Parathyroid adenoma (tissue), 2 donors: ENCODE measurements at regions not wholly inside any gene's neighbourhood (a gene's known extent, or its start where the extent isn't known, plus 50 kb on each side); places are given as distances from the start of the nearest gene placed in this dataset.
"Not testable (repeated sequence)": the region's sequence is repeated elsewhere in the genome, so short reads cannot be mapped to it uniquely, and the experiment has no call there.

ENCODE experiments used
- H2AFZ ChIP-seq: fragments of 300-600 bp; sonication (generic); one replicate; pipeline ENCODE4 v1.7.0; 2017; ENCODE audit warnings: antibody characterized with exemption, mild to moderate bottlenecking
- H3K27ac ChIP-seq: fragments of 300-600 bp; sonication (generic); one replicate; pipeline ENCODE4 v1.7.0; 2017
- H3K27me3 ChIP-seq: fragments of 300-600 bp; sonication (generic); one replicate; pipeline ENCODE4 v1.7.0; 2017; ENCODE audit warnings: low read length; ENCODE audit not compliant: control insufficient read depth, insufficient read depth
- H3K36me3 ChIP-seq: fragments of 300-600 bp; sonication (generic); one replicate; pipeline ENCODE4 v1.7.0; 2017; ENCODE audit warnings: low read length; ENCODE audit not compliant: control insufficient read depth, insufficient read depth
- H3K4me1 ChIP-seq: fragments of 300-600 bp; sonication (generic); one replicate; pipeline ENCODE4 v1.7.0; 2017; ENCODE audit warnings: control low read depth
- H3K4me2 ChIP-seq: fragments of 300-600 bp; sonication (generic); one replicate; pipeline ENCODE4 v1.7.0; 2017; ENCODE audit warnings: low read length
- H3K4me3 ChIP-seq: fragments of 300-600 bp; sonication (generic); one replicate; pipeline ENCODE4 v1.7.0; 2017; ENCODE audit warnings: low read depth, low read length
- H3K79me2 ChIP-seq: fragments of 300-600 bp; sonication (generic); one replicate; pipeline ENCODE4 v1.7.0; 2017; ENCODE audit warnings: control low read depth
- H3K9ac ChIP-seq: fragments of 300-600 bp; sonication (generic); one replicate; pipeline ENCODE4 v1.7.0; 2017; ENCODE audit warnings: mild to moderate bottlenecking
- H3K9me3 ChIP-seq: fragments of 300-600 bp; sonication (generic); one replicate; pipeline ENCODE4 v1.7.0; 2017; ENCODE audit warnings: low read length; ENCODE audit not compliant: control insufficient read depth
- TF ChIP-seq, protein P1 (sequence below): fragments of 300-600 bp; sonication (generic); IDR thresholded peaks from one replicate; pipeline ENCODE4 v1.7.0; 2017; ENCODE audit warnings: antibody characterized with exemption, mild to moderate bottlenecking
- donor health status: primary hyperparathyroidism.

DNA sequence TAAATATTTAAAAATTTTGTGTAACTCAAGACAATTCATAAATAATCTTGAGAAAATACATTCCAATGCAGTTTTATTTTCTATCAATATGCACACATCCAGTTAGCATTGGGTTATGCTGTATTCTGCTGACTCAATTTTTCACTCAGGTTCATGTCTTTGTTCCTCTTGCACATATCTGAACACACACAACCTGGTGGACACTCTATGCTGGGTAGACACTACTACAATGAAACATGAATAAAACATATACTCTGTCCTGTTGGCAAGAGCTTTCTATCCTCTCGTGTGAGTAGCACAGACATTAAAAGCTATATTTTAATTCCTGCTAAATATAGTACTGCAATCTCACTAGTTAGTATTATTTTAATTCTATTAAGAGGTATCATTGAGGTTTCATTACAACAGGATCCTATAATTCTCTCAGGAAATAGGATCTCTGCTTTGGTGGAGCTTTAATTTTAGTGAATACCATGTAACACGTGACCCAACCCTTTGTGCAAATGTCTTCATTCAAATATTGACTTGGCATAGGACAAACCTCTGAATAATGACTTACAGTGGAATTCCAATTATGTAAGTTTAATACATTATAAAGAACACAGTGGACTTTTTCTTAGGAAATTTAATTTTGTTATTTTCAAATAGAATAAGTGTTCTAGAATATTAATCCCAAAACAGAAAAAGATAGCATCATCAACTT lies 342.3 kb upstream of the TMEFF2 start:
- TF ChIP-seq, protein P1, sequence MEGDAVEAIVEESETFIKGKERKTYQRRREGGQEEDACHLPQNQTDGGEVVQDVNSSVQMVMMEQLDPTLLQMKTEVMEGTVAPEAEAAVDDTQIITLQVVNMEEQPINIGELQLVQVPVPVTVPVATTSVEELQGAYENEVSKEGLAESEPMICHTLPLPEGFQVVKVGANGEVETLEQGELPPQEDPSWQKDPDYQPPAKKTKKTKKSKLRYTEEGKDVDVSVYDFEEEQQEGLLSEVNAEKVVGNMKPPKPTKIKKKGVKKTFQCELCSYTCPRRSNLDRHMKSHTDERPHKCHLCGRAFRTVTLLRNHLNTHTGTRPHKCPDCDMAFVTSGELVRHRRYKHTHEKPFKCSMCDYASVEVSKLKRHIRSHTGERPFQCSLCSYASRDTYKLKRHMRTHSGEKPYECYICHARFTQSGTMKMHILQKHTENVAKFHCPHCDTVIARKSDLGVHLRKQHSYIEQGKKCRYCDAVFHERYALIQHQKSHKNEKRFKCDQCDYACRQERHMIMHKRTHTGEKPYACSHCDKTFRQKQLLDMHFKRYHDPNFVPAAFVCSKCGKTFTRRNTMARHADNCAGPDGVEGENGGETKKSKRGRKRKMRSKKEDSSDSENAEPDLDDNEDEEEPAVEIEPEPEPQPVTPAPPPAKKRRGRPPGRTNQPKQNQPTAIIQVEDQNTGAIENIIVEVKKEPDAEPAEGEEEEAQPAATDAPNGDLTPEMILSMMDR, result no peak
- no peaks in the 10 kb centered on the region for H3K4me1 ChIP-seq
- H3K9me3 ChIP-seq, result no peaks in the 10 kb centered on the region

DNA sequence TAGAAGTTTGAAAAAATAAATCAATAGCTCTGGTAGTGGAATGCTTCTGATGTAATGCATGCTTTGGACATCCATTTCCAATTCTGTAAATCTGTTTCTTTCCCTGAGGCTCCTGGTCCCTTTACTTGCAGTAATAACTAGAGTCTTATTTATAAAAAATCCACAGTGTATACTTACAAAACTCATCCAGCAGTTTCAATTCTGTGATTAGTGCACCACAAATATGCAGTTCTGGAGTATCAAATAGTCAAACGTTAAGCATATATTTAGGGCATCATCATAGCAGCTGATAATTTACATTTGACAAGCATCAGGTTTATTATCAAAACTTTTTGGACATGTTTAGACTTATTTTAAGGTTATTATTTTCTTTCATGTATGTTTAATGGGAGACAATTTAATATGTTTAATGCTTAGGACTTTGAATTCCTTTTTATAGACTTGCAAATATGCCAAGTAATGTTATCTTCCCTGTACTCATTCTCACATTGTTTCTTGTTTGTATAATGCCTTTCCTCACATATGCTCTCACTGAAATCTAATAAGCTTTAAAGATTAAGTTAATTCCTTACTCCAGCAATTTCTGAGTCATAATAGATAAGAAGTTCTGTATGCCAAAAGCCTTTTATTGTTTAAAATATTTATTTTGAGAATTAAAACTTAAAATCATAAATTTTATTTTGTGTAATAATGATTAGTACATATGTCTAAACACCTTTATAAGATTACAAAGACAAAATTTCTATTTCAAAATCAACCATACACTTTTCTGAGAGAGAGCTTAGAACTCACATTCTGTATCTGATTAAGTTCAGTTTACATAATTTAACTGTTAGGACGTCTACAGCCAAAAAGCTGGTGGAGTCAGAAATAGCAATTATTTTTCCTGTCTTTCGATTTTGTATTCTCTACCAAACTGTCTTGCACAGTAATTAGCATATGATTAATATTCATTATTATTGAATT lies 341.5 kb upstream of the TMEFF2 start:
- Histone ChIP-seq H3K4me3 (no peak overlapping the region), H3K27me3 (no peaks in the 10 kb centered on the region), H3K4me1 (no peaks in the 10 kb centered on the region), H3K9ac (no peak overlapping the region), H3K79me2 (no peaks in the 10 kb centered on the region), H3K27ac (no peak overlapping the region), H3K4me2 (no peak overlapping the region), H3K36me3 (no peaks in the 10 kb centered on the region), H2AFZ (no peak overlapping the region), H3K9me3 (no peaks in the 10 kb centered on the region)
- TF ChIP-seq, protein P1, result no peak

More for the DNA sequence above, 342.3 kb upstream of the TMEFF2 start:
- H3K9ac ChIP-seq, result no peak overlapping the region
- H3K79me2 ChIP-seq, result no peaks in the 10 kb centered on the region
- H3K4me2 ChIP-seq, result no peak overlapping the region
- no peak overlapping the region for H3K27ac ChIP-seq
- no peaks in the 10 kb centered on the region for H3K36me3 ChIP-seq
- H3K4me3 ChIP-seq, result no peak overlapping the region
- no peak overlapping the region for H2AFZ ChIP-seq
- no peaks in the 10 kb centered on the region for H3K27me3 ChIP-seq

DNA sequence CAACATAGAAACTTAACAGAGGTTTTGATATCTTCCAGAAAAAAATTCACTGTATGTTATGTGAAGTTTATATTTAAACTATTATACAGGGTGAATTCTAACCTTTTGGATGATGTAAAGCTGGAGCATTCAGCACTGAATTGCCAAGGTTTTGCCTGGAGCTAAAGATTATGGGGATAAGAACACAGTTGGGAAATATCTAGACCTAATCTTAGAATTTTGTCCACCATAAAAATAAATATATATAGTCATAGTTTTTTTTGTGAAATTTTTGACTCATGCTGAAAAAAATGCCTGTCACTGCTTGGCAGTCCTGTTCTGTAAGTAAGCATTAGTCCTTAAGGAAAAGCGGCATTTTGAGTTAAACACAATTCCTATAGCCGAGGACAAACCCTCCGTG lies 339.3 kb upstream of the TMEFF2 start:
- no peaks in the 10 kb centered on the region for H3K27me3 ChIP-seq
- no peak overlapping the region for H3K27ac ChIP-seq
- TF ChIP-seq, protein P1, result no peak
- H3K4me2 ChIP-seq, result no peak overlapping the region
- no peaks in the 10 kb centered on the region for H3K79me2 ChIP-seq
- H3K36me3 ChIP-seq, result no peaks in the 10 kb centered on the region
- H3K4me1 ChIP-seq, result no peaks in the 10 kb centered on the region
- H2AFZ ChIP-seq, result no peak overlapping the region
- no peak overlapping the region for H3K9ac ChIP-seq
- H3K4me3 ChIP-seq, result no peak overlapping the region
- no peaks in the 10 kb centered on the region for H3K9me3 ChIP-seq

DNA sequence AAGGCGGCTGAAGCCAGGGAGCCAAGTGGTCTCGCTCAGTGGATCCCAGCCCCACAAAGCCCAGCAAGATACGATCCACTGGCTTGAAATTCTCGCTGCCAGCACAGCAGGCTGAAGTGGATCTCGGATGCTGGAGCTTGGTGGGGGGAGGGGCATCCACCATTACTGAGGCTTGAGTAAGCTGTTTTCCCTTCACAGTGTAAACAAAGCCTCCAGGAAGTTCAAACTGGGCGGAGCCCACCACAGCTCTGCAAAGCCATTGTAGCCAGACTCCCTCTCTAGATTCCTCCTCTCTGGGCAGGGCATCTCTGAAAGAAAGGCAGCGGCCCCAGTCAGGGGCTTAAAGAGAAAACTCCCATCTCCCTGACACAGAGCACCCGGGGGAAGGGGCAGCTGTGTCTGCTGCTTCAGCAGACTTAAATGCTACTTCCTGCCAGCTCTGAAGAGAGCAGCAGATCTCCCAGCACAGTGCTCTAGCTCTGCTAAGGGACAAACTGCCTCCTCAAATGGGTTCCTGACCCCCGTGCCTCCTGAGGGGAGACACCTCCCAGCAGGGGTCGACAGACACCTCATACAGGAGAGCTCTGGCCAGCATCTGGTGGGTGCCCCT lies 330.0 kb upstream of the TMEFF2 start:
- H3K27ac ChIP-seq, H3K9ac ChIP-seq, H3K4me2 ChIP-seq, H3K79me2 ChIP-seq, H3K9me3 ChIP-seq, H3K4me3 ChIP-seq, H3K27me3 ChIP-seq, H3K36me3 ChIP-seq, H2AFZ ChIP-seq, H3K4me1 ChIP-seq: not testable (repeated sequence)

DNA sequence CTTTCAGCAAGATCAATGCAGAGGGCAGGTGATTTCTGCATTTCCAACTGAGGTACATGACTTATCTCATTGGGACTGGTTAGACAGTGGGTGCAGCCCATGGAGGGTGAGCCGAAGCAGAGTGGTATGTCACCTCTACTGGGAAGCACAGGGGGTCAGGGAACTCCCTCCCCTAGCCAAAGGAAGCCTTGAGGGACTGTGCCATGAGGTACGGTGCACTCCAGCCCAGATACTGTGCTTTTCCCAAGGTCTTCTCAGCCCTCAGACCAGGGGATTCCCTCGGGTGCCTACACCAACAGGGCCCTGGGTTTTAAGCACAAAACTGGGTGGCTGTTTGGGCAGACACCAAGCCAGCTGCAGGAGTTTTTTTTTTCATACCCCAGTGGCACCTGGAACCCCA lies 329.5 kb upstream of the TMEFF2 start:
- H3K9me3 ChIP-seq, H3K79me2 ChIP-seq, H2AFZ ChIP-seq: not testable (repeated sequence)

More for the DNA sequence above, 329.5 kb upstream of the TMEFF2 start:
- not testable (repeated sequence) for H3K9ac ChIP-seq, H3K36me3 ChIP-seq, H3K4me3 ChIP-seq, H3K4me2 ChIP-seq, H3K27me3 ChIP-seq, H3K4me1 ChIP-seq, H3K27ac ChIP-seq
